PC-9 (cell line): ENCODE measurements at regions not wholly inside any gene's neighbourhood (a gene's known extent, or its start where the extent isn't known, plus 50 kb on each side); places are given as distances from the start of the nearest gene placed in this dataset.

ENCODE experiments used
- BruUV-seq: library from RNA; stranded (reverse); fragments of 400-500 nt; replicated peaks from 2 replicates; lab custom pipeline; 2021; lab: Mats Ljungman, UMichigan
- CTCF ChIA-PET: fragments of 300-600 bp; sonication (Branson Sonifier 250); formaldehyde crosslinking; loops from one replicate; lab custom pipeline; 2022; ENCODE audit warnings: antibody characterized with exemption; lab: Charles Lee
- POLR2A ChIA-PET: fragments of 300-600 bp; sonication (Branson Sonifier 250); formaldehyde crosslinking; loops from one replicate; lab custom pipeline; 2022; ENCODE audit warnings: antibody characterized with exemption; ENCODE audit not compliant: unreplicated experiment; lab: Charles Lee
- DNase-seq, 2 experiments: peaks; one replicate each; pipeline versions ENCODE4 v3.0.0 to v3.0.0-alpha.2; 2015 to 2022; ENCODE audit warnings: mixed read lengths in 1 of 2
- H2AFZ ChIP-seq: fragments of 200-600 bp; sonication (generic); 2 replicates; pipeline ENCODE4 v1.8.1; 2017; ENCODE audit warnings: antibody characterized with exemption
- H3F3A ChIP-seq: fragments of 200-600 bp; sonication (generic); 2 replicates; pipeline ENCODE4 v1.8.1; 2017; ENCODE audit warnings: antibody characterized with exemption, mild to moderate bottlenecking, low read depth; ENCODE audit not compliant: insufficient read depth
- H3K27ac ChIP-seq: fragments of 200-600 bp; sonication (generic); 2 replicates; pipeline ENCODE4 v1.6.1; 2016; ENCODE audit warnings: mixed run types
- H3K27me3 ChIP-seq: fragments of 200-600 bp; sonication (generic); 2 replicates; pipeline ENCODE4 v1.6.1; 2016; ENCODE audit warnings: low read depth, mixed run types; ENCODE audit not compliant: insufficient read depth
- H3K36me3 ChIP-seq: fragments of 200-600 bp; sonication (generic); 2 replicates; pipeline ENCODE4 v1.6.1; 2016; ENCODE audit warnings: low read depth, mixed run types
- H3K4me1 ChIP-seq: fragments of 200-600 bp; sonication (generic); replicated peaks from 2 replicates; pipeline ENCODE4 v1.6.1; 2016; ENCODE audit warnings: mixed run types; ENCODE audit not compliant: insufficient read depth
- H3K4me2 ChIP-seq: fragments of 200-600 bp; sonication (generic); 2 replicates; pipeline ENCODE4 v1.6.1; 2017; ENCODE audit warnings: mixed run types
- H3K4me3 ChIP-seq: fragments of 200-600 bp; sonication (generic); 2 replicates; pipeline ENCODE4 v1.6.1; 2016; ENCODE audit warnings: mixed run types
- H3K79me2 ChIP-seq: fragments of 200-600 bp; sonication (generic); 2 replicates; pipeline ENCODE4 v1.6.1; 2017; ENCODE audit warnings: low read depth, mixed run types
- H3K9me2 ChIP-seq: fragments of 200-600 bp; sonication (generic); 2 replicates; pipeline ENCODE4 v1.8.1; 2017; ENCODE audit warnings: mild to moderate bottlenecking; ENCODE audit not compliant: insufficient read depth
- H3K9me3 ChIP-seq: fragments of 200-600 bp; sonication (generic); 2 replicates; pipeline ENCODE4 v1.8.1; 2016; ENCODE audit warnings: low read depth; ENCODE audit not compliant: insufficient read depth
- H4K20me1 ChIP-seq: fragments of 200-600 bp; sonication (generic); 2 replicates; pipeline ENCODE4 v1.8.1; 2017; ENCODE audit not compliant: insufficient read depth
- CTCF ChIP-seq: fragments of 200-600 bp; sonication (generic); conservative IDR thresholded peaks from 2 replicates; pipeline ENCODE4 v1.6.1; 2017; ENCODE audit warnings: mixed run types, antibody characterized with exemption, mild to moderate bottlenecking, moderate library complexity
- EZH2 ChIP-seq: fragments of 200-600 bp; sonication (generic); IDR thresholded peaks from 2 replicates; pipeline ENCODE4 v1.8.0; 2017; ENCODE audit warnings: antibody characterized with exemption, low read depth
- intact Hi-C: fragments of 100-400 bp; cut with micrococcal nuclease; formaldehyde crosslinking; loops from one replicate; pipeline ENCODE4 v1.10.0; 2022; ENCODE audit not compliant: unreplicated experiment

GRCh38 chr21:27292229-27292628 is 325.3 kb upstream of the ADAMTS5 start:
- no peak for DNase-seq
- Histone ChIP-seq H3K4me1 (no peaks in the 10 kb centered on the region), H3F3A (no peaks in the 10 kb centered on the region), H3K4me3 (no peak overlapping the region), H3K9me3 (no peaks in the 10 kb centered on the region), H2AFZ (no peak overlapping the region), H3K27ac (no peak overlapping the region), H3K9me2 (no peaks in the 10 kb centered on the region), H3K36me3 (no peaks in the 10 kb centered on the region), H4K20me1 (no peaks in the 10 kb centered on the region), H3K79me2 (no peaks in the 10 kb centered on the region), H3K27me3 (no peaks in the 10 kb centered on the region), H3K4me2 (no peak overlapping the region)
- BruUV-seq = no TSS peak
- ChIA-PET POLR2A (no interaction called here), CTCF (no interaction called here)
- intact Hi-C loops = no loop called here
- TF ChIP-seq CTCF = no peak
- no peak for TF ChIP-seq EZH2

GRCh38 chr21:27291006-27291405 is 324.1 kb upstream of the ADAMTS5 start:
- no peak overlapping the region for H2AFZ ChIP-seq
- H3K27ac ChIP-seq = no peak overlapping the region
- H3K9me2 ChIP-seq = no peaks in the 10 kb centered on the region
- H3K4me2 ChIP-seq = no peak overlapping the region
- no peaks in the 10 kb centered on the region for H3F3A ChIP-seq
- no peak overlapping the region for H3K4me3 ChIP-seq
- TF ChIP-seq CTCF = no peak
- TF ChIP-seq EZH2 = no peak
- ChIA-PET POLR2A (no interaction called here), CTCF (no interaction called here)
- H3K27me3 ChIP-seq = no peaks in the 10 kb centered on the region
- H3K4me1 ChIP-seq = no peaks in the 10 kb centered on the region
- H3K36me3 ChIP-seq = no peaks in the 10 kb centered on the region
- DNase-seq = no peak
- H3K79me2 ChIP-seq = no peaks in the 10 kb centered on the region
- BruUV-seq = no TSS peak
- no peaks in the 10 kb centered on the region for H4K20me1 ChIP-seq
- no peaks in the 10 kb centered on the region for H3K9me3 ChIP-seq
- intact Hi-C loops = no loop called here

GRCh38 chr21:27290028-27290427 is 323.1 kb upstream of the ADAMTS5 start:
- H3K36me3 ChIP-seq = no peaks in the 10 kb centered on the region
- no peak for DNase-seq
- H3K9me2 ChIP-seq = no peaks in the 10 kb centered on the region
- H3K27me3 ChIP-seq = no peaks in the 10 kb centered on the region
- H3K4me1 ChIP-seq = no peaks in the 10 kb centered on the region
- no peaks in the 10 kb centered on the region for H3F3A ChIP-seq
- intact Hi-C loops = no loop called here
- ChIA-PET CTCF (no interaction called here), POLR2A (no interaction called here)
- no peaks in the 10 kb centered on the region for H4K20me1 ChIP-seq
- H3K79me2 ChIP-seq = no peaks in the 10 kb centered on the region
- TF ChIP-seq EZH2 (no peak), CTCF (no peak)
- BruUV-seq = no TSS peak
- no peak overlapping the region for H3K4me2 ChIP-seq
- H3K4me3 ChIP-seq = no peak overlapping the region
- H3K27ac ChIP-seq = no peak overlapping the region
- H2AFZ ChIP-seq = no peak overlapping the region
- no peaks in the 10 kb centered on the region for H3K9me3 ChIP-seq
